ENCODE measurements at regions not wholly inside any gene's neighbourhood (a gene's known extent, or its start where the extent isn't known, plus 50 kb on each side); places are given as distances from the start of the nearest gene placed in this dataset.
A peak's percentile ranks its signal among the peaks of the same experiment; 100 is the strongest.

GRCh38 chr12:111185889-111186227 is 183.0 kb downstream of the PHETA1 start:
- Mint-ChIP-seq H3K4me3 (no peak overlapping the region), H3K4me1 (peaks cover 3% of the 10 kb centered on the region; the same call in 1 of the 3 replicates), H3K27ac (0 out of 2 replicates have a peak overlapping the region, but pooled peaks have one; percentile 12), H3K9me3 (no peaks in the 10 kb centered on the region), H3K36me3 (ENCODE audit: low read depth) (no peaks in the 10 kb centered on the region), H3K27me3 (ENCODE audit: insufficient read depth, low read depth, poor library complexity) (peaks cover 7% of the 10 kb centered on the region)
- Histone ChIP-seq H3K27ac (ENCODE audit: low read depth) (no peak overlapping the region), H3F3A (replicated peaks; ENCODE audit: low read depth) (no peaks in the 10 kb centered on the region), H3K4me2 (no peak overlapping the region), H3K9me2 (ENCODE audit: insufficient read depth) (no peaks in the 10 kb centered on the region), H3K4me3 (no peak overlapping the region), H3K36me3 (ENCODE audit: insufficient read depth) (no peaks in the 10 kb centered on the region), H3K79me2 (replicated peaks; ENCODE audit: insufficient read depth) (no peaks in the 10 kb centered on the region), H2AFZ (no peak overlapping the region), H3K27me3 (ENCODE audit: insufficient read depth) (no peaks in the 10 kb centered on the region), H3K4me1 (ENCODE audit: insufficient read depth) (no peaks in the 10 kb centered on the region), H4K20me1 (replicated peaks; ENCODE audit: insufficient read depth) (0 out of 2 replicates have a peak, but pooled peaks cover 2% of the 10 kb centered on the region)
- DNase-seq (ENCODE audit: low spot score) (no peak), ATAC-seq (no peak)
- no peak for TF ChIP-seq ETS1 (IDR thresholded peaks at IDR 0.05)
- TF ChIP-seq ZNF462 (CRISPR knock-in tag; IDR thresholded peaks at IDR 0.05) = no peak
- TF ChIP-seq JUNB (IDR thresholded peaks at IDR 0.05; ENCODE audit: unreplicated experiment) = no peak
- TF ChIP-seq ZNF331 (CRISPR knock-in tag; IDR thresholded peaks at IDR 0.05; ENCODE audit: low read depth) = no peak
- no peak for TF ChIP-seq STAT1 (IDR thresholded peaks at IDR 0.05; ENCODE audit: unreplicated experiment)
- TF ChIP-seq ZNF114 (CRISPR knock-in tag; IDR thresholded peaks at IDR 0.05) = no peak
- TF ChIP-seq CREB1 (CRISPR knock-in tag; IDR thresholded peaks at IDR 0.05; ENCODE audit: low read depth) = no peak
- no peak for TF ChIP-seq CTCF (conservative IDR thresholded peaks at IDR 0.05; ENCODE audit: low read depth in 2 of 2)
- no peak for TF ChIP-seq REST (IDR thresholded peaks at IDR 0.05; ENCODE audit: unreplicated experiment)
- TF ChIP-seq POLR2AphosphoS5 (IDR thresholded peaks at IDR 0.05; ENCODE audit: low read depth) = no peak
- no peak for TF ChIP-seq EZH2phosphoT487 (IDR thresholded peaks at IDR 0.05; ENCODE audit: unreplicated experiment)
- TF ChIP-seq EZH2 (IDR thresholded peaks at IDR 0.05; ENCODE audit: low read depth, unreplicated experiment) = no peak
- no peak for TF ChIP-seq NANOG (IDR thresholded peaks at IDR 0.05; ENCODE audit: borderline replicate concordance)
